ENCODE measurements at regions not wholly inside any gene's neighbourhood (a gene's known extent, or its start where the extent isn't known, plus 50 kb on each side); places are given as distances from the start of the nearest gene placed in this dataset.

DNA sequence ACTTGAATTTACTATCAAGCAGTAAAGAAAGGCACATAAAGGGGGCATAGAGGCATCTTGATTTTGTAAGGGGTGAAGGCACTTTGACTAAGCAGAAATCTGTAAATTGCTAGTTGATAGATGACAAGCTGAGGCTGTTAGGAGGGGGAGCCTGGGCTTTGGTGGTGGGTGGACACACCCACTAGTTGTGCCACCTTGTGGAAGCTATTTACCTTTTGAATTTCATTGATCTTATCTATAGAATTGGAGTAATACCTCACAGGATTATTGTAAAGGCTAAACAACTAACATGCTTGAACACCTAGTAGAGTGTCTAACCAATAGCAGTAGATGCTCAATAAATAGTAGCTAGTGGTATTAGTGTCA, 142.8 kb upstream of the KCNIP4 start:
- no peak for TF ChIP-seq GLI4 (CRISPR knock-in tag; IDR thresholded peaks at IDR 0.05; ENCODE audit: borderline replicate concordance)
- TF ChIP-seq POLR2A (IDR thresholded peaks at IDR 0.05; ENCODE audit: insufficient read depth in 1 of 2, low read depth in 2 of 2, low read length in 2 of 2): no peak
- no peak for TF ChIP-seq POLR2AphosphoS5 (IDR thresholded peaks at IDR 0.05; ENCODE audit: low read depth, low read length)
- TF ChIP-seq, protein P1, sequence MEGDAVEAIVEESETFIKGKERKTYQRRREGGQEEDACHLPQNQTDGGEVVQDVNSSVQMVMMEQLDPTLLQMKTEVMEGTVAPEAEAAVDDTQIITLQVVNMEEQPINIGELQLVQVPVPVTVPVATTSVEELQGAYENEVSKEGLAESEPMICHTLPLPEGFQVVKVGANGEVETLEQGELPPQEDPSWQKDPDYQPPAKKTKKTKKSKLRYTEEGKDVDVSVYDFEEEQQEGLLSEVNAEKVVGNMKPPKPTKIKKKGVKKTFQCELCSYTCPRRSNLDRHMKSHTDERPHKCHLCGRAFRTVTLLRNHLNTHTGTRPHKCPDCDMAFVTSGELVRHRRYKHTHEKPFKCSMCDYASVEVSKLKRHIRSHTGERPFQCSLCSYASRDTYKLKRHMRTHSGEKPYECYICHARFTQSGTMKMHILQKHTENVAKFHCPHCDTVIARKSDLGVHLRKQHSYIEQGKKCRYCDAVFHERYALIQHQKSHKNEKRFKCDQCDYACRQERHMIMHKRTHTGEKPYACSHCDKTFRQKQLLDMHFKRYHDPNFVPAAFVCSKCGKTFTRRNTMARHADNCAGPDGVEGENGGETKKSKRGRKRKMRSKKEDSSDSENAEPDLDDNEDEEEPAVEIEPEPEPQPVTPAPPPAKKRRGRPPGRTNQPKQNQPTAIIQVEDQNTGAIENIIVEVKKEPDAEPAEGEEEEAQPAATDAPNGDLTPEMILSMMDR (CRISPR knock-in tag; IDR thresholded peaks at IDR 0.05): no peak
- TF ChIP-seq ZNF841 (CRISPR knock-in tag; IDR thresholded peaks at IDR 0.05; ENCODE audit: borderline replicate concordance): no peak
- no peak for TF ChIP-seq ATF1 (CRISPR knock-in tag; IDR thresholded peaks at IDR 0.05)
- no peak for TF ChIP-seq ZNF331 (CRISPR knock-in tag; IDR thresholded peaks at IDR 0.05)
- no peak for TF ChIP-seq RBFOX2 (IDR thresholded peaks at IDR 0.05; ENCODE audit: low read depth, low read length)
- TF ChIP-seq, protein P2, sequence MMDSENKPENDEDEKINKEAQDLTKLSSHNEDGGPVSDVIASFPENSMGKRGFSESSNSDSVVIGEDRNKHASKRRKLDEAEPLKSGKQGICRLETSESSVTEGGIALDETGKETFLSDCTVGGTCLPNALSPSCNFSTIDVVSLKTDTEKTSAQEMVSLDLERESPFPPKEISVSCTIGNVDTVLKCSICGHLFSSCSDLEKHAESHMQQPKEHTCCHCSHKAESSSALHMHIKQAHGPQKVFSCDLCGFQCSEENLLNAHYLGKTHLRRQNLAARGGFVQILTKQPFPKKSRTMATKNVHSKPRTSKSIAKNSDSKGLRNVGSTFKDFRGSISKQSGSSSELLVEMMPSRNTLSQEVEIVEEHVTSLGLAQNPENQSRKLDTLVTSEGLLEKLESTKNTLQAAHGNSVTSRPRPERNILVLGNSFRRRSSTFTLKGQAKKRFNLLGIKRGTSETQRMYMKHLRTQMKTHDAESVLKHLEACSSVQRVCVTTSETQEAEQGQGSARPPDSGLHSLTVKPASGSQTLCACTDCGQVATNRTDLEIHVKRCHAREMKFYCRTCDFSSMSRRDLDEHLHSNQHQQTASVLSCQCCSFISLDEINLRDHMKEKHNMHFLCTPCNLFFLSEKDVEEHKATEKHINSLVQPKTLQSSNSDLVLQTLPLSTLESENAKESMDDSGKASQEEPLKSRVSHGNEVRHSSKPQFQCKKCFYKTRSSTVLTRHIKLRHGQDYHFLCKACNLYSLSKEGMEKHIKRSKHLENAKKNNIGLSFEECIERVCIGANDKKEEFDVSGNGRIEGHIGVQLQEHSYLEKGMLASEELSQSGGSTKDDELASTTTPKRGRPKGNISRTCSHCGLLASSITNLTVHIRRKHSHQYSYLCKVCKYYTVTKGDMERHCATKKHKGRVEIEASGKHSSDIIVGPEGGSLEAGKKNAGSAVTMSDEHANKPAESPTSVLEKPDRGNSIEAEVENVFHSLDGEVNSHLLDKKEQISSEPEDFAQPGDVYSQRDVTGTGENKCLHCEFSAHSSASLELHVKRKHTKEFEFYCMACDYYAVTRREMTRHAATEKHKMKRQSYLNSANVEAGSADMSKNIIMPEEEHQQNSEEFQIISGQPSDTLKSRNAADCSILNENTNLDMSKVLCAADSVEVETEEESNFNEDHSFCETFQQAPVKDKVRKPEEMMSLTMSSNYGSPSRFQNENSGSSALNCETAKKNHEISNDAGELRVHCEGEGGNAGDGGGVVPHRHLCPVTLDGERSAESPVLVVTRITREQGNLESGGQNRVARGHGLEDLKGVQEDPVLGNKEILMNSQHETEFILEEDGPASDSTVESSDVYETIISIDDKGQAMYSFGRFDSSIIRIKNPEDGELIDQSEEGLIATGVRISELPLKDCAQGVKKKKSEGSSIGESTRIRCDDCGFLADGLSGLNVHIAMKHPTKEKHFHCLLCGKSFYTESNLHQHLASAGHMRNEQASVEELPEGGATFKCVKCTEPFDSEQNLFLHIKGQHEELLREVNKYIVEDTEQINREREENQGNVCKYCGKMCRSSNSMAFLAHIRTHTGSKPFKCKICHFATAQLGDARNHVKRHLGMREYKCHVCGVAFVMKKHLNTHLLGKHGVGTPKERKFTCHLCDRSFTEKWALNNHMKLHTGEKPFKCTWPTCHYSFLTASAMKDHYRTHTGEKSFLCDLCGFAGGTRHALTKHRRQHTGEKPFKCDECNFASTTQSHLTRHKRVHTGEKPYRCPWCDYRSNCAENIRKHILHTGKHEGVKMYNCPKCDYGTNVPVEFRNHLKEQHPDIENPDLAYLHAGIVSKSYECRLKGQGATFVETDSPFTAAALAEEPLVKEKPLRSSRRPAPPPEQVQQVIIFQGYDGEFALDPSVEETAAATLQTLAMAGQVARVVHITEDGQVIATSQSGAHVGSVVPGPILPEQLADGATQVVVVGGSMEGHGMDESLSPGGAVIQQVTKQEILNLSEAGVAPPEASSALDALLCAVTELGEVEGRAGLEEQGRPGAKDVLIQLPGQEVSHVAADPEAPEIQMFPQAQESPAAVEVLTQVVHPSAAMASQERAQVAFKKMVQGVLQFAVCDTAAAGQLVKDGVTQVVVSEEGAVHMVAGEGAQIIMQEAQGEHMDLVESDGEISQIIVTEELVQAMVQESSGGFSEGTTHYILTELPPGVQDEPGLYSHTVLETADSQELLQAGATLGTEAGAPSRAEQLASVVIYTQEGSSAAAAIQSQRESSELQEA (CRISPR knock-in tag; IDR thresholded peaks at IDR 0.05; ENCODE audit: not compliant biosample characterization): no peak
- no peak for TF ChIP-seq HNF4A (CRISPR knock-in tag; IDR thresholded peaks at IDR 0.05)
- TF ChIP-seq, protein P3, sequence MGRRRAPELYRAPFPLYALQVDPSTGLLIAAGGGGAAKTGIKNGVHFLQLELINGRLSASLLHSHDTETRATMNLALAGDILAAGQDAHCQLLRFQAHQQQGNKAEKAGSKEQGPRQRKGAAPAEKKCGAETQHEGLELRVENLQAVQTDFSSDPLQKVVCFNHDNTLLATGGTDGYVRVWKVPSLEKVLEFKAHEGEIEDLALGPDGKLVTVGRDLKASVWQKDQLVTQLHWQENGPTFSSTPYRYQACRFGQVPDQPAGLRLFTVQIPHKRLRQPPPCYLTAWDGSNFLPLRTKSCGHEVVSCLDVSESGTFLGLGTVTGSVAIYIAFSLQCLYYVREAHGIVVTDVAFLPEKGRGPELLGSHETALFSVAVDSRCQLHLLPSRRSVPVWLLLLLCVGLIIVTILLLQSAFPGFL (CRISPR knock-in tag; IDR thresholded peaks at IDR 0.05): no peak
- TF ChIP-seq BRCA1 (CRISPR knock-in tag; IDR thresholded peaks at IDR 0.05): no peak
